T-helper 17 cell (primary cell): ENCODE measurements at regions not wholly inside any gene's neighbourhood (a gene's known extent, or its start where the extent isn't known, plus 50 kb on each side); places are given as distances from the start of the nearest gene placed in this dataset.

Source experiments
- ATAC-seq: fragments of 150-1000 bp; cut with Tn5 transposase; 2 replicates; pipeline ENCODE4 v1.10.0; 2021; ENCODE audit warnings: mild to moderate bottlenecking, moderate library complexity
- DNase-seq, 3 donors: peaks; one replicate each; pipeline versions ENCODE4 v3.0.0 to v3.0.0-alpha.2; 2020 to 2021
- H3K9me3 ChIP-seq: one replicate; pipeline ENCODE4 v1.7.0; 2013; ENCODE audit warnings: low read length, mild to moderate bottlenecking; ENCODE audit not compliant: control insufficient read depth, poor library complexity, severe bottlenecking
- H3K27ac Mint-ChIP-seq: one replicate; pipeline ENCODE4 v1.8.0; 2022; ENCODE audit warnings: mild to moderate bottlenecking, moderate library complexity, mixed read lengths
- H3K27me3 Mint-ChIP-seq: one replicate; pipeline ENCODE4 v1.8.0; 2022; ENCODE audit warnings: mixed read lengths
- H3K36me3 Mint-ChIP-seq: one replicate; pipeline ENCODE4 v1.8.0; 2022; ENCODE audit warnings: low read depth, mixed read lengths
- H3K4me1 Mint-ChIP-seq: one replicate; pipeline ENCODE4 v1.8.0; 2022; ENCODE audit warnings: mild to moderate bottlenecking, mixed read lengths
- H3K4me3 Mint-ChIP-seq: one replicate; pipeline ENCODE4 v1.8.0; 2022; ENCODE audit warnings: mild to moderate bottlenecking, moderate library complexity, mixed read lengths

DNA sequence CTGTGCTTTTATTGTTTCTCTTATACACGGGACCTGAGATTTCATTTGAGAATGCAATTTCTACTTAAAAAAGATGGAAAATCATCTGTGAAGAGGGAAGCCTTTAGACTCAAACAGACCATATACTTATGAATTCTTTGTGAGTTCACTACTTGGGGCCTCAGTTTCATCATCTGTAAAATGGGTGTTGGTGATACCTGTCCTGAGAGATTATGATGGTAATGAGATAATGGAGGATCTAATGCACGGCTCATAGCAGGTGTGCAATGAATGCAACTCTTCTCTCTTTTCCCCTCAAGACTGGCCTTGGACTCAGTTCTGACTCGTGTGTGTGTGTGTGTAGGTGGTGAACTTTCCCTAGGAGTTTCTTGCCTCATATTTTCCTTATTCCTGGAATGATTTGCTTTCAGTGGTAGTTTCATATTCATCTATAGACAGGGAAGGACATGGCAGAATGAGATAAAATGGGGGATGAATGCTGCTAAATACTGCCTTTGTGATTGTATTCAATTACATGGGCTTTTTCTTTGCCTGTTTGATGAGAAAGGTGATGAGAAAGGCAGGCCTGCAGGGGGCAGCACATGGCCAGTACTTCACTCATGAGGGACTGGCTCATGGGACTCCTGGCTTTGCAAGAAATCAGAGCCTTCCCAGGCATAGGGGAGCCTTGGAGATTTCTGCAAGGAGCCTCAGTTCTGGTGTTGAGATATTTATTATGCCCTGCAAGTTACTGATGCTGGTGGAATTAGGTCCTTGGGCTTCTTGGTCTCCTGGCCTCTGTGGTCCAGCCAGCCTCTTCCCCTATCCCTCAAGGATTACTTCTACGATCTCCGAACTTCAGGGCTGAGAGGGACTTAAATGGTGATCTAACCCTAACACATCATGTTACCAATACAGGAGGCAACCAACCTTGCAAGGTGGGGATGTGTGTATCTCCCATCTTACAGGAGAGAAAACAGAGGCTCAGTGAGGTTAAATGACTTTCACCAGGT is 70.7 kb downstream of the RPLP1 start:
- Mint-ChIP-seq H3K4me1 (no peaks in the 10 kb centered on the region), H3K36me3 (no peaks in the 10 kb centered on the region), H3K27me3 (peaks cover 15% of the 10 kb centered on the region), H3K4me3 (no peak overlapping the region), H3K27ac (no peak overlapping the region)
- ATAC-seq, result peak; percentile 65
- H3K9me3 ChIP-seq, result no peaks in the 10 kb centered on the region
- peak; percentile 25 to 64 (median 28) for DNase-seq

DNA sequence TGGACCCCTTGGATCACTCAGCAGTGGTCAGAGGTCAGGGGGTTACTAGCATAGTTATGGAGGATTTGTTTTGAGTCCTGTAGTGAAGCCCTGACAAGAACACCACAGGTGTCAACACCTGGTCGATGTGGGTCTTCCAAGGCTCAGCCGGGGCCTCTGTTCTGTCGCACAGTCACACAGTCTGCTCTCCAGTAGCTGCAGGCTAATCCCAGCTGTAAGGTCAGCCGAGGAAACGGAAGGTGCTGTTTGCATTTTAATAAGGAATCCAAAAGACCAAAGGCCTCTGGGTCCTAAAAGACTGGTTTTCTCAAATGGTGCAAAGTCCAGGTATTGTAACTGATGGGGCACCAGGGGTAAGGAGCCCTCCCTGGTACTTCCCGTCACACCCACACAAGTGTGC is 71.7 kb downstream of the RPLP1 start:
- no peak for DNase-seq
- peaks cover 17% of the 10 kb centered on the region for H3K27me3 Mint-ChIP-seq
- ATAC-seq, result no peak
- no peaks in the 10 kb centered on the region for H3K36me3 Mint-ChIP-seq
- no peak overlapping the region for H3K4me3 Mint-ChIP-seq
- H3K4me1 Mint-ChIP-seq, result no peaks in the 10 kb centered on the region
- H3K27ac Mint-ChIP-seq, result no peak overlapping the region
- no peaks in the 10 kb centered on the region for H3K9me3 ChIP-seq

DNA sequence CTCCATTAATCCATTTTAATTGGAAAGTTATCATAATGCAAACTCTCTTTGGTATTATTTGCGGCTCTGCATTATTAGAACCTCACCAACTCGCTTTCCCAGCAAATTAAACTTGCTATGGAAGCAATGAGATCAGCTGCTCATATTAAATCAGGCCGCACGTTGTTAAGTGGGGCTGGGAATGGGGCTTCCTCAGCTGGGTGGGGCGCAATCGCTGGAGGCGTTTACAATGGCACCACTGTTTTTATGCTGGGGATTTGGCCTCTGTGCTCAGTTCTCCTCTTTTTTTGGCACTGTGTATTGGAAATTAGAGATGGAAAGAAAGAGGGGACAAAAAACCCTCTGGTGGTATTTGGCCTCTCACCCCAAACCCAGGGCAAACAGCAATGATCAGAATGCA is 72.2 kb downstream of the RPLP1 start:
- H3K27me3 Mint-ChIP-seq, result peaks cover 18% of the 10 kb centered on the region
- no peaks in the 10 kb centered on the region for H3K36me3 Mint-ChIP-seq
- H3K9me3 ChIP-seq, result no peaks in the 10 kb centered on the region
- DNase-seq (no peak), ATAC-seq (no peak)
- no peak overlapping the region for H3K27ac Mint-ChIP-seq
- H3K4me3 Mint-ChIP-seq, result no peak overlapping the region
- no peaks in the 10 kb centered on the region for H3K4me1 Mint-ChIP-seq

DNA sequence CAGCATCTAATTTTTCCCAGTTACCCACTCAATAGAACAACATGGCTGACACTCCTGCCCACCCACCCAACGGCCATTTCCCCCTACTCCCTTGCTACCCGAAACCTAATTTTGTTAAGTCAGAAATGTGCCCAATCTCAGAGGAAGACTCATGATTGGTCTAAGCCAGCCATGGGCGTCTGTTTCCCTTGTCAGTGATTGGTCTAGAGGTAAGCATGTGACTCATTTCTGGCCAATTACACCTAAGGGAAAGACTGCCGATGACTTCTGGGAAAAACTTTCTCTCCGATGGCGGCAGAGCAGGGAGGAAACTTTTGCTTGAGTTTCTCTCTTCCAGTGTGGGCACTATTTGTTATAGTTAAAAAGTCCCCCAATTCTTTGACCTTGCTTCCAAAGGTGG is 72.9 kb downstream of the RPLP1 start:
- ATAC-seq (no peak), DNase-seq (no peak)
- H3K4me1 Mint-ChIP-seq, result no peaks in the 10 kb centered on the region
- peaks cover 22% of the 10 kb centered on the region for H3K27me3 Mint-ChIP-seq
- H3K4me3 Mint-ChIP-seq, result no peak overlapping the region
- H3K9me3 ChIP-seq, result no peaks in the 10 kb centered on the region
- H3K36me3 Mint-ChIP-seq, result peaks cover 2% of the 10 kb centered on the region
- no peak overlapping the region for H3K27ac Mint-ChIP-seq

DNA sequence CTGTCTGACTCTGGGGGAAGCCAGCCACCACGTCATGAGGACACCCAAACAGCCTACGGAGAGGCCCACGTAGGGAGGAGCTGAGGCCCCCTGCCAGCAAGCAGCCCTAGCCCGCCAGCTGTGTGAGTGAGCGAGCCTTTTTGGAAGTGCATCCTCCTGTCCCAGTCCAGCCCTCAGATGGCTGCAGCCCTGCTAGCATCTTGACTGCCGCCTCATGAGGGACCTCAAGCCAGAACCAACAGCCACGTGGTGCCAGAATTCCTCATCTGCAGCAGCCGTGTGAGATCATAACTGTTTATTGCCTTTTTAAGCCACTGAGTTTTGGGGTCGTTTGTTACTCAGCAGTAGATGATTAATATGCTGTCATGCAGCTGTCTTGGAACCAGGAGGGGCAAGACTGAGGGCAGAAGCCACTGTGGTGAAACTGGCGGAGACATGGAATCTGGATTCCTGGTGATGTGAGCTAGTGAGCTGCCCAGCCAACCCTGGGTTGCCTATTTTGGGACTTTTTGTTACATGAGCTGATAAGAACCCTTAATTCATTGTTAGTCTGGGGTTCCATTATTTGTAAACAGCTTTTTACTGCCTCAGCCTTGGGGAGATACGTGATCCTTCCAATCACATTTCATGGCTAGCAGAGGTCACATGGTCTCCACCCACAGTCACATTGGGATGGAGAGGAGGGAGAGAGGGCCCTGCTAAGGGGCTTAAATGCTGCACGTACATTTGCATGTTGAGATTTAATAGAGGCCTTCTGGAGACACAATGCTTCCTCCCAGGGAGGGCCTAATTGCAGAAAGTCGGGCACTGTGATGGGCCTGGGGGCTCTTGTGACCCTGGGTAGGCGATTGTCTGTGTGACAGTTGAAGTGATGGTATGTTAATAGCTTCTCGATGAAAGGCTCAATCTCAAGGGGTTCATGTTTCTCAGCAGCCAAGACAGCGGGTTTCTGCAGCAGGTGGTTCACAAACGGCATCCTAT is 73.8 kb downstream of the RPLP1 start:
- peaks cover 2% of the 10 kb centered on the region for H3K36me3 Mint-ChIP-seq
- no peak for ATAC-seq
- H3K4me1 Mint-ChIP-seq, result no peaks in the 10 kb centered on the region
- no peak overlapping the region for H3K27ac Mint-ChIP-seq
- H3K9me3 ChIP-seq, result no peaks in the 10 kb centered on the region
- peaks cover 22% of the 10 kb centered on the region for H3K27me3 Mint-ChIP-seq
- no peak for DNase-seq
- no peak overlapping the region for H3K4me3 Mint-ChIP-seq

DNA sequence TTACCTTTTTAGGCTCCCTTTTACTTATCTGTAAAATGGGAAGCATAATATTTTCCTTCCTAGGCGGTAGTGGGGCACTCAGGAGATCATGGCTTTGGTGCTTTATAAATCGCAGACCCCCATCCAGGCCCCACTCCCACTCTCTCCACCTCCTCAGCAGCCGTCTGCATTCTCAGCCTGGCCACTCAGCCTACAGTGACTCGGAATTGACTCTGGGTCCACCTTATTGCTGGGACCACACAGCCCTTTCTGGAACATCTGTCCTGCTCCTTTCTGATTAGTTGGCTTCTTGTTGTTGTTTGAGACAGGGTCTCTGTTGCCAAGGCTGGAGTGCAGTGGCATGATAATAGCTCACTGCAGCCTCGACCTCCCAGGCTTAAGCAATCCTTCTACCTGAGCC is 76.5 kb downstream of the RPLP1 start:
- Mint-ChIP-seq H3K36me3 (peaks cover 2% of the 10 kb centered on the region), H3K27me3 (peaks cover 24% of the 10 kb centered on the region), H3K27ac (no peak overlapping the region), H3K4me1 (no peaks in the 10 kb centered on the region), H3K4me3 (no peak overlapping the region)
- no peak for ATAC-seq
- H3K9me3 ChIP-seq, result no peaks in the 10 kb centered on the region
- DNase-seq, result no peak

DNA sequence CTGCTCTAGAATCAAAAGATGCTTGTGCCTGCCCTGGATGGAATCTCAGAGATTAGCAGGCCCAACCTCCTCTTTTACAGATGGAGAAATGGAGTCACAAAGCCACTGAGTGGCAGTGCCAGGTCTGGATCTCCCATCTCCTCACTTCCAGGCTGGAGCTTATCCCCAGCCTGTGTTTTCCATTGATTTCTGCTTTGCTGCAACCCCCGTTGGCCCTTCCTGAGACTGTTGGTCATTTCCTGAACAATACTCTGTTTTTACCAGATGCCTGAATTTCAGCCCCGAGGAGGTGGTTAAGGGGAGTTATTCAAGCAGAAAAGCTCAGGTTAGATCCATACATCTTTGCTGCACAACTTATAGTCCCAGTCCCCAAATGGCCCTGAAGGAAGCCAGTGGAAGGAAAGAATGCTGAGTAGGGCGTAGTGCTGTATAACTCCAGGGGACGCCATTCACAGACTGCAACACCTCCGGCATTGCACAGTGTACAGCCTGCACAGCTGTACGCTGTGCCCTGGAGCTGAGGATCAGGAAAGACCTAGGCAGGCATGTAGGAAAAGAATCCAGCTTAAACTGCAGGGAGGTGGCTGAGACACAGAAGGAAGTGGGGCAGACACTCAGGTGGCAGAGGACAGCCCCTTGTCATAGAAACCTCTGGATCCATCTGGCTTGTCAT is 77.5 kb downstream of the RPLP1 start:
- no peak overlapping the region for H3K4me3 Mint-ChIP-seq
- H3K4me1 Mint-ChIP-seq, result no peaks in the 10 kb centered on the region
- ATAC-seq (no peak), DNase-seq (no peak)
- H3K27ac Mint-ChIP-seq, result no peak overlapping the region
- H3K9me3 ChIP-seq, result no peaks in the 10 kb centered on the region
- peaks cover 23% of the 10 kb centered on the region for H3K27me3 Mint-ChIP-seq
- peaks cover 2% of the 10 kb centered on the region for H3K36me3 Mint-ChIP-seq

DNA sequence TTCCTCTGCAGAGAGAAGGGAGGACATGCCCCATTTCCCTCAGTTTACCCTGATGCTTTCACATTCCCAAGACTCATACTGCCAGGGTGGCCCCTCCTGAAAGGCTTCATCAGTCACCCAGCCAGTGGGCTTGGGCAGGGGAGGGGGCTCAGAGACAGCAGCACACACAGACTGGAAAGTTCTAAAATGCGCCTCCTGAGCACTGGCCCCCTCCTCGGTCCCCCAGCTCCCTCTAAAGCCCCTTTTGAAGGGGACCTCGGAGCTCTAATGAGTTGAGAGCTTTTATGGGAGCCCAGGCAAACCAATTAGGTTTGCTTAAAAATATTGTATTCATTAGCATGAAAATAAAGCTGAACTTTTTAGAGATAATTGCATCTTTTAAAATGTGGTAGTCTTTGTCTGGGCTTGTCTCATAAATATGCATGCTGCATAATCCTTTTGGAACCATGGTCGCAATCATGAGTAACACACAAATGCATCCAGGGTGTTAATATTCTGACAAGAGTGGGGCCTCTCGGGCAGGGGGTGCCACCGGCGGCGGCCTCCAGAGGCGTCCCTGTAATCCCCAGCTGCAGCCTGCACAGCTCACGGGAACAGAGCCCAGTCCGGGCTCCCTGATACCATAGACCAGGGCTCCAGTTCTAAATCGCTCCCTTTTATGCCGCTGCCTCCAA is 78.5 kb downstream of the RPLP1 start:
- no peaks in the 10 kb centered on the region for H3K4me1 Mint-ChIP-seq

DNA sequence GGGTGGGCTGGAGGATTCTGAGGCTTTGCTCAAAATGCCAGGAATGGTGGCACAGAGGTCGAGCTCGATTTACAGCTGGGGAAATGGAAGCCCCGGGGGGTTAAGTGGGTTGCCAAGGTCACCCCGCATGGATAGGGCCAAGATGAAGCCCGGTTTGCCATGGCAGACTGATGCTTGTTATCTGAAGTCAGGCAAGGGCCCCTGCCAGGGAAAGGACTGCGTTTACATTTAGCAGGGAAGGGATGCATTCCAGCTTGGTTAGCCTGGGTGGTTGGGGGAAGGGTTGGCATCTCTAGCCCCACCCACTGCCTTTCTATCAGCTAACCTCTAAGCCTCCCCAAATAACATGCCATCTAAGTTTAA is 79.0 kb downstream of the RPLP1 start:
- no peaks in the 10 kb centered on the region for H3K9me3 ChIP-seq
- peaks cover 2% of the 10 kb centered on the region for H3K36me3 Mint-ChIP-seq
- H3K27ac Mint-ChIP-seq, result no peak overlapping the region
- no peaks in the 10 kb centered on the region for H3K4me1 Mint-ChIP-seq
- H3K27me3 Mint-ChIP-seq, result peaks cover 32% of the 10 kb centered on the region
- ATAC-seq, result no peak
- H3K4me3 Mint-ChIP-seq, result no peak overlapping the region
- no peak for DNase-seq

More for the DNA sequence above, 78.5 kb downstream of the RPLP1 start:
- H3K9me3 ChIP-seq, result no peaks in the 10 kb centered on the region
- H3K36me3 Mint-ChIP-seq, result peaks cover 2% of the 10 kb centered on the region
- no peak overlapping the region for H3K27ac Mint-ChIP-seq
- DNase-seq (no peak), ATAC-seq (no peak)
- H3K27me3 Mint-ChIP-seq, result peaks cover 28% of the 10 kb centered on the region
- H3K4me3 Mint-ChIP-seq, result no peak overlapping the region

DNA sequence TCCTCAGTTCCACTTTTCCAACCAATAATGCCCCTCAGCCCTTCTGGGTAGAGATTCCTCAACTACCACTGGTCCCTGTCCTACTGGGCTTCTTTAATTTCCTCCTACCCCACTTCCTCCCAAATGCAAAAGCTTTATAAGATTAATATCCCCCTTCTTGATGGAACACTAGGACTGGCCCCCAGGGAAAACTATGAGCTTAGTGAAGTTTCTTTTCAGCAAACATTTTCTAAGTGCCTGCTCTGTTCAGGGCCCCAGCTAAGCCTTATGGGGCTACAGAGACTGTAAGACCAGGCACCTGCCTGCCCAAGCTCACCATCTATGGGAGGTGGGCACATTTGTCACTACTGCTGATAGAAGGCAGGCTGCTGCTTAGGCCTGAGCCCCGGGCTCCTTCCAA is 79.4 kb downstream of the RPLP1 start:
- no peak overlapping the region for H3K27ac Mint-ChIP-seq
- peaks cover 36% of the 10 kb centered on the region for H3K27me3 Mint-ChIP-seq
- ATAC-seq (no peak), DNase-seq (no peak)
- H3K36me3 Mint-ChIP-seq, result peaks cover 2% of the 10 kb centered on the region
- no peaks in the 10 kb centered on the region for H3K9me3 ChIP-seq
- H3K4me1 Mint-ChIP-seq, result no peaks in the 10 kb centered on the region
- H3K4me3 Mint-ChIP-seq, result no peak overlapping the region

DNA sequence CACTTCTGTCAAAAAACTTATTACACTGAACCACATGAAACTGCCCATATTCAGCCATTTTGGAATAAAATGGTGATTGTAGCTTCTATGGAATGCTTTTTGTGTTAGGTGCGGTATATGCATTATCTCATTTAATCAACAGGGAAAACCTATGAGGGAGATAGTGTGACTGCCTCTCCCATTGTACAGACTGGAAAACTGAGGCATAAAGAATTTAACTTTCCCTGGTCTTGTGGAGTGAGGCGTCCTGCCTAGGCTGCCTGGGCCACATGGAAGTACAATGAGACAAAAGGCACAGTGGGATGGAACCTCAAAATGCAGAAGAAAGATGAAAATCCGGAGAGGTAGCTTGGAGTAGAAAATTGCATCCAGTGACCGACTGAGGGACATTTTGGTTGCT is 80.2 kb downstream of the RPLP1 start:
- Mint-ChIP-seq H3K36me3 (peaks cover 2% of the 10 kb centered on the region), H3K27ac (no peak overlapping the region), H3K27me3 (peaks cover 39% of the 10 kb centered on the region), H3K4me3 (no peak overlapping the region), H3K4me1 (peaks cover 2% of the 10 kb centered on the region)
- DNase-seq (no peak), ATAC-seq (no peak)
- H3K9me3 ChIP-seq, result no peaks in the 10 kb centered on the region

DNA sequence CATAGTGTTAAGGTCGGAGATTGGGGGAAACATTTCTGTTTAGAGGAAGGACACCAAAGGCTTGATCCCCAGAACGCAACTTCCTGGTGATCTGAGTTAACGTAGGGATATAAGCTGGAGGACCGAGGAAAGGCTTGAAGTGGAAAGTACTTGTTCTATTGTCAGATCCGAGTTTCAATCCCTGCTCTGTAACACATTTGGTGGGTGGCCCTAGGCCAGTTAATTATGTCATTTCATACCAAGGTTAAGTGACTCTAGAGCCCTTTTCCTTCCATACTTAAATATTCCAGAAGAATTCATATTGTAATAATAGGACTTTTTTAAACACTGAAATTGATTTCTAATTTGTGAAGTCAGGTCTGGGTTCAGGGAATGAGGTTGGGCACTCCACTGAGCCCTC is 80.9 kb downstream of the RPLP1 start:
- peaks cover 2% of the 10 kb centered on the region for H3K36me3 Mint-ChIP-seq
- ATAC-seq (no peak), DNase-seq (no peak)
- peaks cover 2% of the 10 kb centered on the region for H3K4me1 Mint-ChIP-seq
- no peak overlapping the region for H3K27ac Mint-ChIP-seq
- peaks cover 39% of the 10 kb centered on the region for H3K27me3 Mint-ChIP-seq
- H3K9me3 ChIP-seq, result no peaks in the 10 kb centered on the region
- no peak overlapping the region for H3K4me3 Mint-ChIP-seq
